ENCODE measurements at regions not wholly inside any gene's neighbourhood (a gene's known extent, or its start where the extent isn't known, plus 50 kb on each side); places are given as distances from the start of the nearest gene placed in this dataset.

- ATAC-seq = no peak
- Histone ChIP-seq H3K9ac (ENCODE audit: insufficient read depth, low read depth, low read length) (no peak overlapping the region), H3K4me2 (ENCODE audit: low read depth, low read length) (no peak overlapping the region), H3K27ac (ENCODE audit: extremely low read length, insufficient read depth, low read length) (no peak overlapping the region), H3K79me2 (ENCODE audit: insufficient read depth, low read length) (no peaks in the 10 kb centered on the region), H4K20me1 (ENCODE audit: insufficient read depth, low read length) (no peaks in the 10 kb centered on the region), H3K4me3 (replicated peaks in 1 of 3; ENCODE audit: insufficient read depth in 1 of 3, low read depth in 2 of 3, low read length in 3 of 3) (no peak overlapping the region), H3K4me1 (ENCODE audit: insufficient read depth, low read length) (no peaks in the 10 kb centered on the region), H3K27me3 (ENCODE audit: control insufficient read depth in 1 of 2, insufficient read depth in 2 of 2, low read length in 2 of 2) (no peaks in the 10 kb centered on the region), H3K9me3 (ENCODE audit: low read length) (no peaks in the 10 kb centered on the region), H2AFZ (ENCODE audit: low read length) (no peak overlapping the region), H3K36me3 (replicated peaks in 1 of 2; ENCODE audit: control insufficient read depth in 1 of 2, insufficient read depth in 2 of 2, low read length in 2 of 2) (no peaks in the 10 kb centered on the region)
- intact Hi-C loops (cut with micrococcal nuclease; ENCODE audit: unreplicated experiment) = no loop called here
- ChIA-PET CTCF (ENCODE audit: low intra/inter-chr PET ratio, low total read pairs) (no interaction called here), POLR2A (no interaction called here)
- DNase-seq (ENCODE audit: low spot score) = no peak
- in situ Hi-C loops (cut with HindIII; ENCODE audit: extremely low pct_ligation_motif_present, low pct_unique_long_range_greater_than_20kb) = no loop called here
- WGBS (ENCODE audit: low lambda C conversion rate) = 2% methylated on average over 2 of the region's 2 CpGs
- BruUV-seq (replicated peaks) = no TSS peak
- no peak for TF ChIP-seq TEF (CRISPR knock-in tag; IDR thresholded peaks at IDR 0.05)
- no peak for TF ChIP-seq PHF5A (CRISPR knock-in tag; IDR thresholded peaks at IDR 0.05; ENCODE audit: low read depth, unreplicated experiment)
- TF ChIP-seq PRMT3 (CRISPR knock-in tag; IDR thresholded peaks at IDR 0.05; ENCODE audit: borderline replicate concordance, low read depth) = no peak
- no peak for TF ChIP-seq ZNF101 (CRISPR knock-in tag; IDR thresholded peaks at IDR 0.05; ENCODE audit: borderline replicate concordance, low read depth)
- TF ChIP-seq ZNF616 (CRISPR knock-in tag; IDR thresholded peaks at IDR 0.05; ENCODE audit: low read depth) = no peak
- TF ChIP-seq NFE2 (CRISPR knock-in tag; IDR thresholded peaks at IDR 0.05) = no peak
- no peak for TF ChIP-seq ZFP36 (IDR thresholded peaks at IDR 0.05; ENCODE audit: borderline replicate concordance, low read depth, low read length, partially characterized antibody)
- TF ChIP-seq ZXDC (CRISPR knock-in tag; IDR thresholded peaks at IDR 0.05) = no peak
- TF ChIP-seq, protein P1, sequence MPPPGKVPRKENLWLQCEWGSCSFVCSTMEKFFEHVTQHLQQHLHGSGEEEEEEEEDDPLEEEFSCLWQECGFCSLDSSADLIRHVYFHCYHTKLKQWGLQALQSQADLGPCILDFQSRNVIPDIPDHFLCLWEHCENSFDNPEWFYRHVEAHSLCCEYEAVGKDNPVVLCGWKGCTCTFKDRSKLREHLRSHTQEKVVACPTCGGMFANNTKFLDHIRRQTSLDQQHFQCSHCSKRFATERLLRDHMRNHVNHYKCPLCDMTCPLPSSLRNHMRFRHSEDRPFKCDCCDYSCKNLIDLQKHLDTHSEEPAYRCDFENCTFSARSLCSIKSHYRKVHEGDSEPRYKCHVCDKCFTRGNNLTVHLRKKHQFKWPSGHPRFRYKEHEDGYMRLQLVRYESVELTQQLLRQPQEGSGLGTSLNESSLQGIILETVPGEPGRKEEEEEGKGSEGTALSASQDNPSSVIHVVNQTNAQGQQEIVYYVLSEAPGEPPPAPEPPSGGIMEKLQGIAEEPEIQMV (CRISPR knock-in tag; IDR thresholded peaks at IDR 0.05; ENCODE audit: low read depth) = no peak
- no peak for TF ChIP-seq MED8 (CRISPR knock-in tag; IDR thresholded peaks at IDR 0.05; ENCODE audit: insufficient replicate concordance)
- no peak for FAIRE-seq
These were observed 237.5 kb upstream of the TNP1 start for GRCh38 chr2:217097346-217097745.
